Dendritic cell treated with granulocyte-macrophage colony-stimulating factor and Interleukin-4, amounts not matched to agents 40 ng/mL and 50 ng/mL, for 4 days (primary cell): ENCODE measurements at regions not wholly inside any gene's neighbourhood (a gene's known extent, or its start where the extent isn't known, plus 50 kb on each side); places are given as distances from the start of the nearest gene placed in this dataset.
"Not testable (repeated sequence)": the region's sequence is repeated elsewhere in the genome, so short reads cannot be mapped to it uniquely, and the experiment has no call there.

Experiments
- H3K27ac Mint-ChIP-seq: one replicate; pipeline ENCODE4 v1.8.0; 2022; ENCODE audit warnings: mild to moderate bottlenecking, mixed read lengths
- H3K27me3 Mint-ChIP-seq: one replicate; pipeline ENCODE4 v1.8.0; 2022; ENCODE audit warnings: mild to moderate bottlenecking, mixed read lengths
- H3K36me3 Mint-ChIP-seq: one replicate; pipeline ENCODE4 v1.8.0; 2022; ENCODE audit warnings: low read depth, mixed read lengths
- H3K4me1 Mint-ChIP-seq: one replicate; pipeline ENCODE4 v1.8.0; 2022; ENCODE audit warnings: low read depth, mixed read lengths
- H3K4me3 Mint-ChIP-seq: one replicate; pipeline ENCODE4 v1.8.0; 2022; ENCODE audit warnings: mild to moderate bottlenecking, moderate library complexity, mixed read lengths
- H3K9me3 Mint-ChIP-seq: one replicate; pipeline ENCODE4 v1.8.0; 2022; ENCODE audit warnings: mixed read lengths
- intact Hi-C: fragments of 100-400 bp; cut with micrococcal nuclease; formaldehyde crosslinking; loops from one replicate; pipeline ENCODE4 v1.15.0; 2022

GRCh38 chr9:25733336-25733982, 55.2 kb upstream of the TUSC1 start:
- no peak overlapping the region for H3K27ac Mint-ChIP-seq
- H3K4me1 Mint-ChIP-seq, result no peaks in the 10 kb centered on the region
- H3K4me3 Mint-ChIP-seq, result no peak overlapping the region
- H3K27me3 Mint-ChIP-seq, result no peaks in the 10 kb centered on the region
- intact Hi-C loops, result no loop called here
- peaks cover 14% of the 10 kb centered on the region for H3K9me3 Mint-ChIP-seq
- H3K36me3 Mint-ChIP-seq, result no peaks in the 10 kb centered on the region

- peaks cover 14% of the 10 kb centered on the region for H3K9me3 Mint-ChIP-seq
- H3K4me3 Mint-ChIP-seq, H3K4me1 Mint-ChIP-seq, H3K27ac Mint-ChIP-seq, intact Hi-C loops, H3K36me3 Mint-ChIP-seq, H3K27me3 Mint-ChIP-seq: not testable (repeated sequence)
These were observed 53.9 kb upstream of the TUSC1 start for GRCh38 chr9:25731895-25732794.
